Skin epidermis (tissue), 12 donors: ENCODE measurements at regions not wholly inside any gene's neighbourhood (a gene's known extent, or its start where the extent isn't known, plus 50 kb on each side); places are given as distances from the start of the nearest gene placed in this dataset.

Source experiments
- H3K27ac ChIP-seq, 21 experiments: fragments of 200-600 bp; sonication (generic) in 11 of 21; one replicate each; pipeline ENCODE4 v1.5.0; 2020; ENCODE audit warnings: mild to moderate bottlenecking in 3 of 21, inconsistent platforms in 2 of 21, moderate library complexity in 2 of 21
- H3K4me3 ChIP-seq, 7 experiments: fragments of 200-600 bp; sonication (generic) in 2 of 7; one replicate each; pipeline ENCODE4 v1.5.0; 2020; ENCODE audit warnings: inconsistent platforms in 2 of 7, mild to moderate bottlenecking in 2 of 7, moderate library complexity in 1 of 7

- Histone ChIP-seq H3K4me3 (no peak overlapping the region), H3K27ac (peak overlapping the region in 4 of 21 experiments; percentile 4 to 14 (median 8))
Measured at GRCh38 chr1:68338081-68338480, 105.8 kb upstream of the WLS start.

GRCh38 chr1:68332041-68332440, 99.7 kb upstream of the WLS start:
- Histone ChIP-seq H3K4me3 (no peak overlapping the region), H3K27ac (no peak overlapping the region)

- no peak overlapping the region for H3K4me3 ChIP-seq
- no peak overlapping the region for H3K27ac ChIP-seq
Measured at GRCh38 chr1:68331117-68331865, 99.0 kb upstream of the WLS start.

- no peak overlapping the region for H3K4me3 ChIP-seq
- H3K27ac ChIP-seq, result no peak overlapping the region
Measured at GRCh38 chr1:68330391-68330790, 98.1 kb upstream of the WLS start.

GRCh38 chr1:68329096-68329835, 96.9 kb upstream of the WLS start:
- no peak overlapping the region for H3K27ac ChIP-seq
- no peak overlapping the region for H3K4me3 ChIP-seq

GRCh38 chr1:68328490-68328889, 96.2 kb upstream of the WLS start:
- Histone ChIP-seq H3K4me3 (no peak overlapping the region), H3K27ac (no peak overlapping the region)

- H3K27ac ChIP-seq, result no peak overlapping the region
Measured at GRCh38 chr1:68327414-68327813, 95.1 kb upstream of the WLS start.

GRCh38 chr1:68326481-68326880, 94.2 kb upstream of the WLS start:
- Histone ChIP-seq H3K27ac (no peak overlapping the region), H3K4me3 (no peak overlapping the region)

More at GRCh38 chr1:68327414-68327813, 95.1 kb upstream of the WLS start:
- no peak overlapping the region for H3K4me3 ChIP-seq

- Histone ChIP-seq H3K4me3 (no peak overlapping the region), H3K27ac (peak overlapping the region in 1 of 21 experiments; percentile 12)
Measured at GRCh38 chr1:68324316-68324715, 92.0 kb upstream of the WLS start.

GRCh38 chr1:68322837-68323687, 90.7 kb upstream of the WLS start:
- Histone ChIP-seq H3K4me3 (no peak overlapping the region), H3K27ac (peak overlapping the region in 5 of 21 experiments; percentile 12 to 68 (median 17))

GRCh38 chr1:68322096-68322495, 89.8 kb upstream of the WLS start:
- H3K4me3 ChIP-seq, result no peak overlapping the region

GRCh38 chr1:68321084-68321685, 88.9 kb upstream of the WLS start:
- H3K4me3 ChIP-seq, result no peak overlapping the region
- no peak overlapping the region for H3K27ac ChIP-seq

More at GRCh38 chr1:68322096-68322495, 89.8 kb upstream of the WLS start:
- H3K27ac ChIP-seq, result peak overlapping the region in 2 of 21 experiments; percentile 39 to 68

- Histone ChIP-seq H3K27ac (no peak overlapping the region), H3K4me3 (no peak overlapping the region)
Measured at GRCh38 chr1:68320349-68320748, 88.0 kb upstream of the WLS start.

- no peak overlapping the region for H3K27ac ChIP-seq
- H3K4me3 ChIP-seq, result no peak overlapping the region
Measured at GRCh38 chr1:68319907-68320306, 87.6 kb upstream of the WLS start.

GRCh38 chr1:68317543-68317942, 85.2 kb upstream of the WLS start:
- H3K4me3 ChIP-seq, result no peak overlapping the region
- no peak overlapping the region for H3K27ac ChIP-seq

- Histone ChIP-seq H3K4me3 (no peak overlapping the region), H3K27ac (no peak overlapping the region)
Measured at GRCh38 chr1:68314151-68314780, 81.9 kb upstream of the WLS start.

GRCh38 chr1:68313735-68314134, 81.4 kb upstream of the WLS start:
- H3K27ac ChIP-seq, result no peak overlapping the region
- H3K4me3 ChIP-seq, result no peak overlapping the region

GRCh38 chr1:68308034-68308433, 75.7 kb upstream of the WLS start:
- H3K27ac ChIP-seq, result peak overlapping the region in 3 of 21 experiments; percentile 12 to 58 (median 43)

GRCh38 chr1:68307378-68307787, 75.1 kb upstream of the WLS start:
- peak overlapping the region in 4 of 21 experiments; percentile 12 to 58 (median 46) for H3K27ac ChIP-seq

More at GRCh38 chr1:68308034-68308433, 75.7 kb upstream of the WLS start:
- H3K4me3 ChIP-seq, result no peak overlapping the region

More at GRCh38 chr1:68307378-68307787, 75.1 kb upstream of the WLS start:
- H3K4me3 ChIP-seq, result no peak overlapping the region
